ENCODE measurements at regions not wholly inside any gene's neighbourhood (a gene's known extent, or its start where the extent isn't known, plus 50 kb on each side); places are given as distances from the start of the nearest gene placed in this dataset.
"Not testable (repeated sequence)": the region's sequence is repeated elsewhere in the genome, so short reads cannot be mapped to it uniquely, and the experiment has no call there.

DNA sequence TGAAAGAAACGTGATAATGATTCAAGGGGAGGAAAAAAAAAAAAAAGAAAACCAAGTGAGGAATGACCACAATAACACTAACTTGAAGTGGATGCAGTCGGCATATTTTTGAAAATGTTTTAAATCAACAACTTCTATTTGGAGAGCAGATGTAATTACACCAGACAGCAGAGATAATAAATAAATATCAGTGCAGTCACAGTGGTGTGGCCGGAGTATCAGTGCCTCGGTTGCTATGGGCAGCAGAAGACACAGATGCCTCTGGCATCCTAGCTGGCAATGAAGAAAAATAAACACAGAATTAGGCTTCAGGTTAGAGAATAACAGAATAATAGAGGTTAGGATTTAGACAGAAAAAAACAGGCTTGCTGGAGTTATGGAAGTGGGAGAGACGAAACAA lies 888.3 kb downstream of the LTN1 start:
- no peak for DNase-seq

DNA sequence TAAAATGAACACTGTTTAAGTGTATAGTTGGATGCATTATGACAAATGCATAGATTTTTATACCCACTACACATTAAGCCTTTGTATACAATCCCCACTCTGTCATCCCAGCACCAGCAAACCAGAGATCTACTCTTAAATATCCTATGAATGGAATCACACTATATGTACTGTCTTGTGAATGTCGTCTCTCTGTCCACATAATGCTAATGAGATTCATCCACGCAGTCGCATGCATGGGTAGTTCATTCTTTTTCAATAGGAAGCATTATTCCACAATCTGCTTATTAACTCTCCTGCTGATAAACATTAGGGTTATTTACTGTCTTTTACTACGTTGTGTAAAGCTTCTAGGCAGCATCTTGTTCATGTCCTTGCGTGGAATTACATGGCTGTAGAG lies 892.3 kb downstream of the LTN1 start:
- no peak for DNase-seq

DNA sequence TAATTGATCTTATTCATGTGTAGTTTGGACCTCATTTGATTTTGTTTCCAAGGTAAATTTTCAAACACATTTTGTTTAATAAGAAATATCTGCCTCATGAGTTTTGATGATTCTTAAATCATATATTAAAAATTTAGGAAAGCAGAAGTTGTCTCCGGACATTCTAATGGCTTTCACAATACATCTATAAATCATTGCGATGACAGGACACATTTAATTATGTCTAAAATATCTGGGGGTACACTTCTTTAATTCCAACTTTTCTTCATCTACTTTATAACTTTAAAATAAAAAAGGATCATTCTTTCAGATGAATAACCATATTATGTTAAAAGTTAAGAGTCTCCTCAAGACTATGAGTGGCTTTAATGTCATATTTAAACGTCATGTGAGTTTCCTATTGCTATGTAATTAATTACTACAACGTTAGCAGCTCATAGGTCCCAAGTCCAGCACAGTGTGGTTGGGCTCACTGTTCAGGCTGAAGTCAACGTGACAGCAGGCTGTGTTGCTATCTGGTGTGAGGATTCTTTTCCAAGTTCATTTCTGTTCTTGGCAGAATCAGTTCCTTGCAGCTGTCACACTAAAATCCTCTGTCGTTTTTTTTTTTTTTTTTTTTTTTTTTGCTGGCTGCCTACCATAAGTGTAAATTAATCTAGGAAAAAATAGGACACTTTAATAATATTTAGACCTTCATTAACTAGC lies 893.5 kb downstream of the LTN1 start:
- DNase-seq = peak; percentile 5

DNA sequence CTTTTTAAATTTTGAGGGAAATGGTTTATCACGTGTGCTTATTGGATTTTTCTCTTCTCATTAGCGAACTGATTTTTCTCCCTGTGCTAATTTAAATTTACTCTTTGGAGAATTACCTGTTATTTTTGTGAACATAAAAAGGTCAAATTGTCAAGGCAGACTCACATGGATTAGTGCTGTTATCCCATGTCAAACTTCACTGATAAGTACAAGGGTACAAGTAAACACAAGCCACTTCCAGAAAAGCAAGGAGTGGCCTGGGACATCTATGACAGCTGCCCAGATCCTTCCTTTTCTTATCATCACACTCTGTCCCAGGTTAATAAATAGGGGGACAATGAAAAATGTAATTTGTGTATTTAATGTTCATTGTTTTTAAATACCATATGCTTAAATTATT lies 901.2 kb downstream of the LTN1 start:
- DNase-seq = no peak

DNA sequence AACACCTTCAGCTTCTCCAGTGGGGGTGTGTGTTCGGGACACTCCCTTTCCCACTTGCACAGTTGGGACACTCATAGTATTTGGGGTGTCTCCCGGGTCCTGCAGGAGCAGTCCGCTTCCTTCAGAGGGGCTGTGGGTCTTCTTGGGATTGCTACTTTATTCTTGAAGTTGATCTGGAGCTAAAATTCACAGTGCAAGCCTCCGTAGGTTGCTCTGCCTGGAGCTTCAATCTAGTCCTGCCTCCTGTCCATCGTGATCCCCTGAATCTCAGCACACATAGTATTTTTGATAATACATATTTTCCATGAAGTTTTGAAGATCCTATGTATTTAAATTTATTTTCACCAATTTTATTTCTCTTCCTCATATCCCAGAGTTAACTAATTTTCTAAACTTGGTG lies 902.1 kb downstream of the LTN1 start:
- no peak for DNase-seq

DNA sequence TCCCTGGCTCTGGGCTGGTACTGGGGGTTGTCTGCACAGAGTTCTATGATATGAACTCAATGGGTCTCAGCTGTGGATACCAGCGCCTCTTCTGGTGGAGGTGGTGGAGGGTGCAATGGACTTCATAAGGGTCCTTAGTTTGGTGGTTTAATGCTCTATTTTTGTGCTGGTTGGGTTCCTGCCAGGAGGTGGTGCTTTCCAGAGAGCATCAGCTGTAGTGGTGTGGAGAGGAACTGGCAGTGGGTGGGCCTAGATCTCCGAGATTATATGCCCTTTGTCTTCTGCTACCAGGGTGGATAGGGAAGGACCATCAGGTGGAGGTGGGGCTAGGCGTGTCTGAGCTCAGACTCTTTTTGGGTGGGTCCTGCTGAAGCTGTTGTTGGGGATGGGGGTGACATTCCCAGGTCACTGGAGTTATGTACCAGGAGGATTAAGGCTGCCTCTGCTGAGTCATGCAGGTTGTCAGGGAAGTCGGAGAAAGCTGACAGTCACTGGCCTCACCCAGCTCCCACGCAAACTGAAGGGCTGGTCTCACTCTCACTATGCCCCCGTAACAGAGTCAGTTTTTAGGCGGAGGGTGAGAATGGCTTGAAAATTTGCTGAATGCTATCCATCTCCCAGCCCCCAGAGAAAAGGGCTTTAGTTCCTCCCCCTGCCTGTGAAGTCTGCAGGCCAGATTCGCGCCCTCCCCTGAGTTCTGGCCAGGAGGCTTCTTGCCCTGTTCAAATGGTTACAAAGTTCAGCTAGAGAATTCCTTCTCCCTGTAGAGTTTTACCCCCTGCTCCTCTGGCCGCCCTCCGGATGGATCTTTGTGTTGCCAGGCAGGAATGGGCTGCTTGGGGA lies 902.9 kb downstream of the LTN1 start:
- DNase-seq = no peak

DNA sequence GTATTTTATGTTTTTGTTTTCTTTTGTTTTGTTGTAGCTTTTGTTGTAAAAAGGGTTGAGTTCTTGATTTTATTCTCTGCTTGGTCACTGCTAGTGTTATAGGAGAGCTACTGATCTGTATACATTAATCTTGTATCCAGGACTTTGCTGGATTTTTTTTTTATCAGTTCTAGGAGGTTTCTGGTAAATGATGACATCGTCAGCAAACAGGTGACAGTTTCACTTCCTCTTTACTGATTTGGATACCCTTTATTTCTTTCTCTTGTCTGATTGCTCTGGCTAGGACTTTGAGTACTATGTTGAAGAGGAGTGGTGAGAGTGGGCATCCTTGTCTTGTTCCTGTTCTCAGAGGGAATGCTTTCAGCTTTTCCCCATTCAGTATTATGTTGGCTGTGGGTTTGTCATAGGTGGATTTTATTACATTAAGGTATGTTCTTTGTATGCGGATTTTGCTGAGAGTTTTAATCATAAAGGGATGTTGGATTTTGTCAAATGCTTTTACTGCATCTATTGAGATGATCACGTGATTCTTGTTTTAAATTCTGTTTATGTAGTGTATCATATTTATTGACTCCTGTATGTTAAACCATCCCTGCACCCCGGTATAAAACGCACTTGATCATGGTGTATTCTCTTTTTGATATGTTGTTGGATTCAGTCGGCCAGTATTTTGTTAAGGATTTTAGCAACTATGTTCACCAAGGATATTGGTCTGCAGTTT lies 905.7 kb downstream of the LTN1 start:
- no peak for DNase-seq

DNA sequence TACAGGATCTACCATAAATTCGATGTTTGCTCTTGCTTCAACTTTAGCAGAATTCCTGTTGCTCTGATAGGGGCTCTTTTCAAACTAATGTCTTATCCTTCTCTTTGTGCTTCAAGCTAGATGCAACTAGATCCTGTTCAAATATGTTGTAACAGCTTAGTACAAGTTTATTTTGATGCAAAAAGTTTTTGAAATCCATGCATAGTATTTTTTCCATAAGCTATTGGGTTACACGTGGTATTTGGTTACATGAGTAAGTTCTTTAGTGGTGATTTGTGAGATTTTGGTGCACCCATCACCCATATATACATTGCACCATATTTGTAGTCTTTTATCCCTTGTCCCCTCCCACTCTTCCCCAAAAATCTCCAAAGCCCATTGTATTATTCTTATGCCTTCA lies 907.7 kb downstream of the LTN1 start:
- DNase-seq = no peak

DNA sequence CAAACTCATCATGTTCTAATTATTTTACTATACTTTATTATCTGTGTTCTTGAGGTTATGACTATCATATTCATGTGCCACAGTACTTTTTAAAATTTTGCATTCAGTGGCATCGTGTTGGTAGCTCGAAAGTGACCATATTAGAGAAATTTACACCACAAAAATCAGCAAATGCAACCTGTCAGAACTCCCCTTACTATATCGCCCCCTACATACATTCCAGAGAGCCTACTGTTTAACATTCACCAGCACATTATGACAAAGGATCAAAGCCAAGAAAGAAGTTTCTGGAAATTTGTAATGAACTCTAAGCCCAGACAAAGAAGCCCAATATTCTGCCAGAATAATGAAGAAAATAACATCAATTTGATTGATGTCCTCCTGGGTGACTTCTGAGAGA lies 909.3 kb downstream of the LTN1 start:
- DNase-seq = no peak

DNA sequence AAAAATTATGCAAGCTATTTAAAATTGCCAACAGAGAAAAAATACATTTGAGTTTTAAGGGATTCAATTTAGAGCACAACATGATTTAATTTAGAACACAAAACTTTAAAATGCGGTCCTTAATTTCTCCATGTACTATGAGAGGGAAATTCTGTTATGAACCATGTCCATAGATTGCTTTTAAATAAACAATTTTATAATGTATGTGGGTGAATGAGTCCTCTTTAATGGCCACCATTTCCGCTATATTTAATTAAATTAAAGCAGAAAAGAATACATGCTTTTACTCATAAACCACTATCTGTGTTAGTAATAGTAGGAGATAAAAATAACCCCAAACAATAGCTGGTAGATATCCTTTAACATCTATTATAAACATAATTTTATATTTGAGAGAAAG lies 914.6 kb downstream of the LTN1 start:
- no peak for DNase-seq

DNA sequence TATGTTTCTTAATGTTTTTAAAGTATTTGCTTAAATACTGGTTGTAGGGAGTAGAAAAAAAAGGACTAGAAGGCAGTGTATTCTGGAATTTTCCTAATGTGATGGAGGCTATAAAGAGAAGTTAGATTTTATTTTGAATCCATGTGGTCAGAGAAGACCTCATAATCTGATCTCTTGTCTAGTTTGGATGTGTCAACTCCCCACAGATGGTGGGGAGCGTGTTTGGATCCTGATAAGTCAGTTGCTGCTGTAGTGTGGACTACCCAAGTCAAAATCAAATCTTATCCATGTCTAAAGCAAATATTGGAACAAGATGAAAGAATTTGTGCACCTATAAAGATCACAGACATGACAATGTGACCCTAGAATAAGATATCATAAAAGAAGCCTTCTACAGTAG lies 918.0 kb downstream of the LTN1 start:
- DNase-seq = no peak

DNA sequence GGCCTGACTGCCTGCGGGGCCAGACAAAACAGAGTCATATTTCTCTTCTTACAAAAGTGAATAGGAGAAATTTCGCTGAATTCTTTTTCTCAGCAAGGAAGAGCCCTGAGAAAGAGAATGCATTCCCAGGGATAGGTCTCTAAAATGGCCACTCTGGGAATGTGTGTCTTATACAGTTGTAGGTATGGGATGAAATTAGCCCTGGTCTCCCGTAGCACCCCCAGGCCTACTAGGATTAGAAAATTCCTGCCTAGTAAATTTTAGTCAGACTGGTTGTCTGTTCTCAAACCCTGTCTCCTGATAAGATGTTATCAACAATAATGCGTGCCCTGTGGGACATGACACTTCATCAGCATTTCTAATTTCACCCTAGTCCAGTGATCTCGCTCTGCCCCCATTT lies 920.1 kb downstream of the LTN1 start:
- DNase-seq = no peak

DNA sequence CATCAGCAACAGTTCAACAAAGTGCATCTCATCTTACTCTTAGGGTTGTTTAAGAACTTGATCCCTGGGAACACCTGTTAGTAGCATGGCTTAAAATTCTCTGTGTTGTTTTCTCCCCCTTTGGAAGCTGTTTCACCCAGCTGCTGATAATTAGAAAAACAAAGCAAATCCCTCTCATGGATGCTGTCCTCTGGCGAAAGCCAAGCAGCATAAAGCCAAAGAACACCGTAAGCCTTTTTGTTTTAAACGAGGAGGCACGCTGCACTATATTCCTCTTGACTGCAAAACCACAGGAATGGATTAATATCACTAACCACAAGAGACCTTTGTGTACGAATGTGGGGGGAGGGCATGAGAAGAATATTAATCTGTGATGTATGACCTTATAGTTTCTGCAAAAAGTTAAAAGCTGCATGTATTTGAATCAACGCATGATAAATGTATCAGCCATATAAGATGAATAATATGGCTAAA lies 923.2 kb downstream of the LTN1 start:
- DNase-seq = peak; percentile 89

DNA sequence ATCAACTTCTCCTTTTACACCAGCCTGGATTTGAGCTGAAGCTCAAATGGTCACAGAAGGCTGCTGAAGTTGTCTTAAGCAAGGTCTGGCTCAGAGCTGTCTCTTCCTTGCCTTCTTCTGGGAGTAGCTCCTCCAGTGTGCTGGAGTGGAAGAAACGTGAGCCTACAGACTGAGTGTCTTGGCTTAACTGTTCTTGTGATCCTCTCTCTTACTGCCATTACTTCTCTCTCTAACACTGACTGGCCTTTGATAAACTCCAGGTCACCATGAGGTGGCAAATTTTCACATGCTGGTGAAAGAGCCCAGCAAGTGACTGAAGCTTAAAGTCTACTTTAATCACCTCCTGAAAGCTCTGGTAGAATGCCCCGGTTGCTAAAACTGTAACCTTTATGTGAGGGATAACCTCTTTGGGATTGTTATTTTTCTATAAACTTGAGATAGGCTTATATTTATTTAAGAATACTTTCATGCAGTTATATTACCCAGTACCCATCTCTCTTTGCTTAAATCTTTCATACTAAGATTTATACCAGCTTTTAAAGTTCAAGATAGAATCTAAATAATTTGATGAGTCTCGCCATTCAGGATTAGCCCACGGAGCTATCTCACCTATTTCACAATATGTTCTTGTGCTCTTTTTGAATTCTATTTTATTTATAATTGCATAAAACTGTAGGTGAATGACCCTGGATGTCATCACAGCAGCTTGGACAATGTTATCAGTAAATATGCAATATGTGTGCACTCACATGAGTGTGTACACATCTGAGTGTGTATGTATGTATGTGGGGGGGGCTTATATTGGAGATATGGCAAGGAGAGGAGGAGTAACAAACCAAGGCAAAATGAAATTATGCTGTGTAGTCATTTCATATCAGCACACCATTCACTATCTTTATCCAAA lies 924.0 kb downstream of the LTN1 start:
- DNase-seq = no peak

DNA sequence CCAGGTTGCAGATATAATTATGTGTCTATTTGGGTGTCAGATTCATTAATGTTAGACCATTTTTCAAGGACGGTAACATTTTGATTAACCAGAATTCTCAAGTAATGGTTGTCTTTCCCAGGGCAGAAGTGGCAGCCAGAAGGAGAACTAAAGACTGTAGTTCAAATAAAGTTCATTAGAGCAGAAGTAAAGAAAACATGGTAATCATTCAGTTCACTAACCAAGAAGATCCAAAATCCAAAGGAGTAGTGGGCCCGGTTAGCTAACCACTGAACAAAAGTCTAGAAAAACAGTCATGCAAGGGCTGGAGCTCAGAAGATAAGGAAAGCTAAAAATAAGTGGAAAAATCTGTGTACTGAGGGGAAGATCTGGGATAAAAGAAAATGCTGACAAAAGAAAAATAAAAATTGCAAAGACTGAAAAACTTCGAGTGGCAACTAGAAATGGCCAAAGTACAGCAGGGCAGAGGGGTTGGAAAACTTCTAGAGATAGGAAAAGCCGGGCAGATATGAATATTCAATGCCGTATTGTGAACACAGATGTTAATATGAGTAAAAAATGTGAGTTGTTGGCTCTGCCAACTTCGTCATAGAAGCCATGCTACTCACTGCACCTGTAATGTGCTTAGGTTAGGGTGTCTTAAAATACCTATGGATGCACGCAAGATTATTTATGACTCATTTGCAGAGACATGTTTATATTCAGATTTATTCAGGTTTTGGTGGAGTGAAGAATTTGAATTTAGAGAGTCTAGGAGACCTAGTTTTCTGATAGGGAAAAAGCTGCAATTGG lies 925.9 kb downstream of the LTN1 start:
- no peak for DNase-seq

DNA sequence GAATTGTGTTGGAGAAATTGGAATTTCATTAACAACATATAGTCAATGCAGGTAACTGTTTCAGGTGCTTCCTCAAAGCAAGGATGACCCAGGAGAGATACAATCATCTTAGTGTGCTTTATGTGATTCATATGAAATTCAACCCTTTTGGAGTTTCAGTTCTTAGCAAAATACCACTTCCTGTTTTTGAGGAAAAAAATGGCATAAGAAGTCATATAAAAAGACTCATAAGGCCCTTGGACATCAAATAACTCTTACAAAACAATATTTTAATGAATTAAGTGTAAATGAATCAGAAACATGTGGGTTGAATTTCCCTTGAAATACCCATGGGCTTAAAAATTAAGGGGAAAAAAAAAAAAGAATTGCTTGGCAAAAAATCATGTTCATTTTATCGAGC lies 926.6 kb downstream of the LTN1 start:
- DNase-seq = peak; percentile 15

DNA sequence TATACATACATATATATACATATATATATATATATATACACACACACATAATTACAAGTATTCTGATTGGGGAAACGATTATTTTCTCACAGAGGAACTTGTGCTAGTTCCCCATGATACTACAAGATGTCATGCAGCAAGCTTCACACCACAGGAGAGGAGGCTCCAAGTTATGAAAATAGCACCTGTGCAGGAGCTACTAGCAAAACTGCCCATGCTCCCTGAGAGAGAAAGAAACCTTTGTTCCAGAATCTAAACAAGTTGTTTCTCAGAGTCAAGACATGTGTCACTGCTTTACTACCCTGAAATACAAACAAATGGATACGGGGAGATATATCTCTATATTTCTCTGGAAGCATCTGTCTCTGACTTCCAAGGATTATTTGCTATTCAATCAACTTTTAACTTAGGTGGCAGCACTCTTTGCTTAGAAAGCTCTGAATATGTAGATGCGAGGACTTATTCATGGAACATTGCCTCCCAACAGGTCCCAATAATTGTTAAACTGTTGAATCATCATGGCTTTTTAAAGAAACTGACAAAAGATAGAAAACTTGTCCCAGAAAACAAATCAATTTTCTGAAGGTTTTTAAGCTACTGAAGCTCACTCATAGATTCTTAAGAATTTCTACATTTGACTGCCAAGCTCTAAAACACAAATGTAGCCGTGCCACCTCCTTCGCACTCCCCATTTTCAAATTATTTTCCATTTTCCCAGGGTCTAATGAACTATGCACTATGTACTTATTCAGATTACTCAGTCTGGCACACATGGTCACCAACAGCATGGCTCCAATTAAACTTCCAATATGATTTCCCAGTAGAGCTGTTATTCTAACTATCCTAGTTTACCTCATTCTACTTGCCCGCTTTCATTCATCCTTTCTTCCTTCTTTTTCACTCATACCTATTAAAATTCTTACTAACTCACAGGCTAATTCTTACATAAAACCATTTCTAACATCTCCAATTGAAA lies 929.1 kb downstream of the LTN1 start:
- no peak for DNase-seq

DNA sequence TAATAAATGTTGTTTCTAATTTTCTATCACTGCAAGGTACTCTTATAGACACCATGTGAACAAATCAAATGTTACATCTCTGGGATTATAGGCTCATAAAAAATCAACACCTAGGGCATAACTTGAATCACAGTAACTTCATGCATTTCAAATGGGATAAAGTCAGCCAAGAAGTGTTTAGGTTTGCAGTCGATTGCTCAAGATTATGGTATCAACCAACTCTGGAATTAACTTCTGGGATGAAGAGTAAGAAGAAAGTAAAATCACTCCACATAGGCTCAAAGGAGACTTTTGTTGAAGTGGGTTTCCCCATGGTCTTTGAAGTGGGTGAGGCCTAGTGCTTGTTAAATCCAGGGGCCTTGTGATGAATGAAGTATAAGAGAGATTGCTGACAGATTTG lies 939.7 kb downstream of the LTN1 start:
- not testable (repeated sequence) for DNase-seq

DNA sequence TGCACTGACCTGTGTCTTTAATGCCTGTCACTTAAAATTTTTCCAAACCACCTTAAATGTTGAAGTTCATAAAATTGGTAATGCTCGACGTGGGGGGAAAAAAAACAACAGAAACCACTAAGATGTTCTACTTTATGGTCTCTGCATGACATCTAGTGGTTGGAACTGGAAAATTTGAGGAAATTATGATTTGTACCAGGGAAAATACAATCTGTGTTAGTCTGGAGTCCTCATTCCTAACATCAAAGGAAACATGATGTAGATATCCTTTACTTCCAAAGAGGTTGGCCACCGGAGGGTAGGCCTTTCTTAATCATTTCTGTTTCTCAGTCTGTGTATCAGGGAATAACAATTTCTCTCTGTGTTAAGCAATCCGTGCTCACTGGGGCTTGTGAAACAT lies 941.0 kb downstream of the LTN1 start:
- peak; percentile 49 for DNase-seq

DNA sequence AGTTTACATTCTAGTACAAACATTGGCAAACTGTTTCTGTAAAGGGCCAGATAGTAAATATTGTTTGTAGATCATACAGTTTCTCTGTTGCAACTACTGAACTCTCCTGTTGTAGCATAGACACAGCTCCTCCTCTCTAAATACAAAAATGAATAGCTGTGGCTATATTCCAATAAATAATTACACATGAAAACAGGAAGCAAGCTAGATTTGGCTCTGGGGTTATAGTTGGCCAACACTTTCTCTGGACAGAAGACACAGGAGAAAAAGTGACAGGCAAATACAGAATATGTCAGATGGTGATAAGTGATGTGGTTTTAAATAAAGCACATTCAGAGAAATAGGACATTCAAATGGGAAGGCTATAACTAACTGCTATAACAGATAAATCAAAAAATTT lies 957.0 kb downstream of the LTN1 start:
- DNase-seq = not testable (repeated sequence)

DNA sequence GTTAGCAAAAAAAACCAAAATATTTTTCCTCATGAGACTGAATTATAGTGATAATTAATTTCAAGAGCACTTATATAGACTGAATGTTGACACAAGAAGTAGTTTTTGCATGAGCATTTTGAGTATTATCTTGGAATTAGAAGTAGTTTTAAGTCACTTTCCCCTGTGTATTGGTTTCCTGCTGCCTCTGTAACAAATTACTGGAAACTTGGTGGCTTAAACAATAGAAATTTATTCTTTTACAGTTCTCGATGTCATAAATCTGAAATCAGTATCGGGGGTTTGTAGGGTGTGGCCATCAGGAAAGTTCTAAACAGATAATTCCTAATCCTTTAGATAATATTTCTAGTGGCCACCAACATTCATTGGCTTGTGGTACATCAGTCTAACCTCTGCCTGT lies 957.8 kb downstream of the LTN1 start:
- DNase-seq = not testable (repeated sequence)

Measured in fibroblast of skin of right quadriceps (primary cell).